ENCODE measurements at regions not wholly inside any gene's neighbourhood (a gene's known extent, or its start where the extent isn't known, plus 50 kb on each side); places are given as distances from the start of the nearest gene placed in this dataset.
A peak's percentile ranks its signal among the peaks of the same experiment; 100 is the strongest.

- H3K27me3 Mint-ChIP-seq: no peaks in the 10 kb centered on the region
- no peak for DNase-seq
- H3K9me3 Mint-ChIP-seq: no peaks in the 10 kb centered on the region
- H3K4me3 Mint-ChIP-seq: no peak overlapping the region
- TF ChIP-seq CTCF (IDR thresholded peaks at IDR 0.05): no peak
- ChIA-PET POLR2A (no interaction called here), CTCF (interaction anchor here (0.6 to 0.9 kb wide), 2 partner anchors 8 to 253 kb away, joined by 3 read pairs; no protein-coding TSS in a partner anchor)
- ATAC-seq: no peak
- H3K36me3 Mint-ChIP-seq (ENCODE audit: low read depth): no peaks in the 10 kb centered on the region
- H3K4me1 Mint-ChIP-seq (ENCODE audit: low read depth): peaks cover 22% of the 10 kb centered on the region
- no peak overlapping the region for H3K27ac Mint-ChIP-seq
- intact Hi-C loops (cut with micrococcal nuclease): no loop called here
Measured at GRCh38 chrX:39484159-39485068, 613.3 kb downstream of the BCOR start.

GRCh38 chrX:39487166-39487968 is 610.4 kb downstream of the BCOR start:
- Mint-ChIP-seq H3K9me3 (no peaks in the 10 kb centered on the region), H3K4me1 (ENCODE audit: low read depth) (peaks cover 37% of the 10 kb centered on the region), H3K4me3 (no peak overlapping the region), H3K27me3 (no peaks in the 10 kb centered on the region), H3K36me3 (ENCODE audit: low read depth) (peaks cover 2% of the 10 kb centered on the region), H3K27ac (peak overlapping the region; percentile 70)
- ChIA-PET CTCF (interaction anchor here (1.5 kb wide), 1 partner anchor 10 kb away, joined by 3 read pairs; no protein-coding TSS in a partner anchor), POLR2A (interaction anchor here (0.8 kb wide), 1 partner anchor 449 kb away, joined by 3 read pairs; no protein-coding TSS in a partner anchor)
- DNase-seq (peak; percentile 18), ATAC-seq (no peak)
- intact Hi-C loops (cut with micrococcal nuclease): no loop called here
- TF ChIP-seq CTCF (IDR thresholded peaks at IDR 0.05): no peak

GRCh38 chrX:39487969-39488330 is 609.8 kb downstream of the BCOR start:
- no peaks in the 10 kb centered on the region for H3K27me3 Mint-ChIP-seq
- ATAC-seq: no peak
- H3K27ac Mint-ChIP-seq: no peak overlapping the region
- POLR2A ChIA-PET: interaction anchor here (0.6 kb wide), 1 partner anchor 178 kb away, joined by 3 read pairs; no protein-coding TSS in a partner anchor
- no peak for DNase-seq
- no peak for TF ChIP-seq CTCF (IDR thresholded peaks at IDR 0.05)
- peaks cover 43% of the 10 kb centered on the region for H3K4me1 Mint-ChIP-seq (ENCODE audit: low read depth)
- intact Hi-C loops (cut with micrococcal nuclease): no loop called here
- CTCF ChIA-PET: no interaction called here
- H3K9me3 Mint-ChIP-seq: no peaks in the 10 kb centered on the region
- no peak overlapping the region for H3K4me3 Mint-ChIP-seq
- H3K36me3 Mint-ChIP-seq (ENCODE audit: low read depth): peaks cover 2% of the 10 kb centered on the region

GRCh38 chrX:39491548-39492297 is 606.0 kb downstream of the BCOR start:
- intact Hi-C loops (cut with micrococcal nuclease): no loop called here
- no peak for TF ChIP-seq CTCF (IDR thresholded peaks at IDR 0.05)
- peak overlapping the region; percentile 84 for H3K27ac Mint-ChIP-seq
- peak overlapping the region; percentile 27 for H3K4me3 Mint-ChIP-seq
- peak; percentile 81 for DNase-seq
- POLR2A ChIA-PET: interaction anchor here (0.8 kb wide), 1 partner anchor 46 kb away, joined by 3 read pairs; no protein-coding TSS in a partner anchor
- peak; percentile 98 for ATAC-seq
- H3K36me3 Mint-ChIP-seq (ENCODE audit: low read depth): peaks cover 2% of the 10 kb centered on the region
- no peaks in the 10 kb centered on the region for H3K9me3 Mint-ChIP-seq
- H3K27me3 Mint-ChIP-seq: no peaks in the 10 kb centered on the region
- H3K4me1 Mint-ChIP-seq (ENCODE audit: low read depth): peaks cover 48% of the 10 kb centered on the region
- CTCF ChIA-PET: interaction anchor here (0.9 to 1.7 kb wide), 2 partner anchors 8 to 14 kb away, joined by 3 to 6 read pairs; no protein-coding TSS in a partner anchor
